H1 (cell line): ENCODE measurements at regions not wholly inside any gene's neighbourhood (a gene's known extent, or its start where the extent isn't known, plus 50 kb on each side); places are given as distances from the start of the nearest gene placed in this dataset.

ENCODE experiments used
- CTCF ChIA-PET: fragments of 300-600 bp; sonication (Branson Sonifier 250); formaldehyde crosslinking; loops from one replicate; lab custom pipeline; 2021; ENCODE audit not compliant: partially characterized antibody; lab: Charles Lee
- POLR2A ChIA-PET: fragments of 300-600 bp; sonication (Branson Sonifier 250); formaldehyde crosslinking; loops from one replicate; lab custom pipeline; 2021; ENCODE audit warnings: inconsistent platforms; ENCODE audit not compliant: partially characterized antibody; lab: Charles Lee
- DNase-seq, 2 experiments: peaks; one replicate each; pipeline versions ENCODE4 v3.0.0 to v3.0.0-alpha.2; 2010 to 2022; ENCODE audit warnings: low spot score in 2 of 2, low read depth in 1 of 2, mixed read lengths in 1 of 2
- FAIRE-seq: peaks from 2 replicates; lab custom pipeline; 2011; peaks lifted over from hg19 to GRCh38; lab: Jason Lieb, UNC
- H2AFZ ChIP-seq: 2 replicates; pipeline ENCODE4 v1.8.1; 2012; ENCODE audit warnings: low read length, inconsistent platforms
- H2AK5ac ChIP-seq: 2 replicates; pipeline ENCODE4 v1.6.1; 2013; ENCODE audit warnings: low read depth, low read length
- H2BK120ac ChIP-seq: replicated peaks from 2 replicates; pipeline ENCODE3; 2013; ENCODE audit warnings: low read depth, low read length, inconsistent platforms
- H2BK12ac ChIP-seq: 2 replicates; pipeline ENCODE4 v1.6.1; 2013; ENCODE audit warnings: low read depth, low read length
- H2BK15ac ChIP-seq: 2 replicates; pipeline ENCODE4 v1.6.1; 2013; ENCODE audit warnings: low read length
- H2BK20ac ChIP-seq: 2 replicates; pipeline ENCODE4 v1.6.1; 2013; ENCODE audit warnings: low read length
- H2BK5ac ChIP-seq: 2 replicates; pipeline ENCODE4 v1.6.1; 2013; ENCODE audit warnings: low read depth, low read length
- H3K14ac ChIP-seq: 2 replicates; pipeline ENCODE4 v1.6.1; 2013; ENCODE audit warnings: inconsistent platforms; ENCODE audit not compliant: insufficient read length
- H3K18ac ChIP-seq: 2 replicates; pipeline ENCODE4 v1.6.1; 2013; ENCODE audit warnings: low read length; ENCODE audit errors: extremely low read depth
- H3K23ac ChIP-seq: 2 replicates; pipeline ENCODE4 v1.6.1; 2013; ENCODE audit warnings: inconsistent platforms; ENCODE audit not compliant: insufficient read length
- H3K23me2 ChIP-seq: 2 replicates; pipeline ENCODE4 v1.6.1; 2013; ENCODE audit warnings: low read depth, low read length
- H3K27ac ChIP-seq: 2 replicates; pipeline ENCODE4 v1.6.1; 2011; ENCODE audit warnings: low read depth, low read length, inconsistent platforms
- H3K27me3 ChIP-seq, 4 experiments: replicated peaks in 1 of 4; 1 replicate in 1 of 4; 2 replicates in 3 of 4; pipeline versions ENCODE4 v1.6.1 to v1.8.1; 2011 to 2013; ENCODE audit warnings: low read length in 3 of 4, mild to moderate bottlenecking in 3 of 4, inconsistent platforms in 2 of 4, mixed read lengths in 2 of 4, moderate library complexity in 1 of 4; ENCODE audit not compliant: control insufficient read depth in 3 of 4, insufficient read depth in 3 of 4; ENCODE audit errors: extremely low read depth in 1 of 4
- H3K36me3 ChIP-seq, 4 experiments: 2 replicates each; pipeline versions ENCODE4 v1.6.1 to v1.8.1; 2011 to 2013; ENCODE audit warnings: mild to moderate bottlenecking in 4 of 4, low read length in 3 of 4, moderate library complexity in 2 of 4, control low read depth in 1 of 4, inconsistent platforms in 1 of 4; ENCODE audit not compliant: insufficient read depth in 4 of 4, control insufficient read depth in 2 of 4
- H3K4ac ChIP-seq: replicated peaks from 2 replicates; pipeline ENCODE3; 2013; ENCODE audit warnings: low read length, low read depth, mixed read lengths, inconsistent platforms; ENCODE audit not compliant: insufficient read length
- H3K4me1 ChIP-seq, 4 experiments: replicated peaks in 1 of 4; 1 replicate in 1 of 4; 2 replicates in 3 of 4; pipeline versions ENCODE4 v1.6.1 to v1.8.1; 2011 to 2013; ENCODE audit warnings: low read length in 3 of 4, inconsistent platforms in 2 of 4, mixed read lengths in 1 of 4; ENCODE audit not compliant: insufficient read depth in 4 of 4, control insufficient read depth in 3 of 4
- H3K4me2 ChIP-seq, 2 experiments: 2 replicates each; pipeline versions ENCODE4 v1.6.1 to v1.8.1; 2011 to 2013; ENCODE audit warnings: low read depth in 2 of 2, low read length in 2 of 2, control low read depth in 1 of 2, inconsistent platforms in 1 of 2, mild to moderate bottlenecking in 1 of 2; ENCODE audit not compliant: insufficient read depth in 1 of 2
- H3K4me3 ChIP-seq, 4 experiments: fragments of 200-600, 300-600 bp in 1 of 4; sonication (generic), shearing (Covaris generic), sonication (Bioruptor Twin) in 1 of 4; 2 replicates each; pipeline versions ENCODE4 v1.5.1 to v1.8.1; 2011 to 2016; ENCODE audit warnings: low read length in 4 of 4, low read depth in 3 of 4, control low read depth in 2 of 4, inconsistent platforms in 2 of 4, mild to moderate bottlenecking in 2 of 4, mixed read lengths in 1 of 4, moderate library complexity in 1 of 4; ENCODE audit not compliant: insufficient read depth in 2 of 4; ENCODE audit errors: extremely low read depth in 1 of 4
- H3K56ac ChIP-seq: replicated peaks from 2 replicates; pipeline ENCODE3; 2013; ENCODE audit warnings: low read depth, mild to moderate bottlenecking, mixed read lengths, low read length, inconsistent platforms; ENCODE audit not compliant: insufficient read length
- H3K79me1 ChIP-seq: 2 replicates; pipeline ENCODE4 v1.6.1; 2013; ENCODE audit warnings: low read depth, low read length, control low read depth
- H3K79me2 ChIP-seq, 2 experiments: 2 replicates each; pipeline versions ENCODE4 v1.6.1 to v1.8.1; 2012 to 2013; ENCODE audit warnings: low read length in 2 of 2, mild to moderate bottlenecking in 2 of 2, inconsistent platforms in 1 of 2; ENCODE audit not compliant: insufficient read depth in 2 of 2, control insufficient read depth in 1 of 2
- H3K9ac ChIP-seq, 4 experiments: replicated peaks in 1 of 4; 1 replicate in 1 of 4; 2 replicates in 3 of 4; pipeline versions ENCODE4 v1.6.1 to v1.8.1; 2011 to 2013; ENCODE audit warnings: low read depth in 3 of 4, low read length in 3 of 4, control low read depth in 2 of 4, mild to moderate bottlenecking in 2 of 4, moderate library complexity in 2 of 4, inconsistent platforms in 1 of 4; ENCODE audit errors: extremely low read depth in 1 of 4
- H3K9me3 ChIP-seq, 2 experiments: 2 replicates each; pipeline versions ENCODE4 v1.6.1 to v1.8.1; 2012 to 2013; ENCODE audit warnings: mild to moderate bottlenecking in 2 of 2, moderate library complexity in 2 of 2, control low read depth in 1 of 2, inconsistent platforms in 1 of 2, low read depth in 1 of 2, low read length in 1 of 2, mixed read lengths in 1 of 2; ENCODE audit not compliant: insufficient read depth in 2 of 2
- H4K20me1 ChIP-seq, 2 experiments: replicated peaks in 1 of 2; 2 replicates each; pipeline versions ENCODE3 to v1.8.1; 2011 to 2013; ENCODE audit warnings: inconsistent platforms in 2 of 2, low read length in 2 of 2, mild to moderate bottlenecking in 1 of 2; ENCODE audit not compliant: insufficient read depth in 2 of 2, control insufficient read depth in 1 of 2
- H4K5ac ChIP-seq: 2 replicates; pipeline ENCODE4 v1.6.1; 2013; ENCODE audit warnings: low read length, low read depth, mixed read lengths, inconsistent platforms; ENCODE audit not compliant: insufficient read length
- H4K8ac ChIP-seq: 2 replicates; pipeline ENCODE4 v1.8.0; 2013; ENCODE audit warnings: mild to moderate bottlenecking, moderate library complexity, low read length, inconsistent platforms; ENCODE audit not compliant: insufficient read depth; ENCODE audit errors: extremely low read depth
- H4K91ac ChIP-seq: replicated peaks from 2 replicates; pipeline ENCODE3; 2013; ENCODE audit warnings: low read length, mixed read lengths, inconsistent platforms; ENCODE audit not compliant: insufficient read length
- ATF3 ChIP-seq: IDR thresholded peaks from 2 replicates; pipeline ENCODE4 v1.6.1; 2011; ENCODE audit warnings: low read depth, mild to moderate bottlenecking, low read length; ENCODE audit not compliant: insufficient read depth
- CBX8 ChIP-seq: fragments of 300-800, 300-1000 bp; sonication (generic); IDR thresholded peaks from 2 replicates; pipeline ENCODE4 v1.7.1; 2016; ENCODE audit warnings: low read depth, low read length, borderline replicate concordance
- EGR1 ChIP-seq: IDR thresholded peaks from 2 replicates; pipeline ENCODE4 v1.6.1; 2011; ENCODE audit warnings: low read depth, low read length, borderline replicate concordance
- HDAC2 ChIP-seq, 2 experiments: fragments of 300-600 bp in 1 of 2; sonication (generic) in 1 of 2; IDR thresholded peaks; 2 replicates each; pipeline ENCODE4 v1.6.1; 2011 to 2012; ENCODE audit warnings: low read depth in 2 of 2, low read length in 2 of 2, mild to moderate bottlenecking in 2 of 2, moderate library complexity in 2 of 2, borderline replicate concordance in 1 of 2, inconsistent platforms in 1 of 2
- WGBS, 2 experiments: shearing (Covaris generic) in 1 of 2; methylation state at CpG; one replicate each; pipeline versions ENCODE4 v1.1.6 to v1.1.7; 2013 to 2015; ENCODE audit warnings: low lambda C conversion rate in 2 of 2, mixed read lengths in 2 of 2, inconsistent platforms in 1 of 2, low coverage in 1 of 2, missing lambda C conversion rate in 1 of 2; ENCODE audit not compliant: insufficient replicate concordance in 2 of 2, insufficient coverage in 1 of 2, insufficient read length in 1 of 2; ENCODE audit errors: extremely low coverage in 1 of 2, missing lambda C conversion rate in 1 of 2; 5-methylcytosine and 5-hydroxymethylcytosine counted together

DNA sequence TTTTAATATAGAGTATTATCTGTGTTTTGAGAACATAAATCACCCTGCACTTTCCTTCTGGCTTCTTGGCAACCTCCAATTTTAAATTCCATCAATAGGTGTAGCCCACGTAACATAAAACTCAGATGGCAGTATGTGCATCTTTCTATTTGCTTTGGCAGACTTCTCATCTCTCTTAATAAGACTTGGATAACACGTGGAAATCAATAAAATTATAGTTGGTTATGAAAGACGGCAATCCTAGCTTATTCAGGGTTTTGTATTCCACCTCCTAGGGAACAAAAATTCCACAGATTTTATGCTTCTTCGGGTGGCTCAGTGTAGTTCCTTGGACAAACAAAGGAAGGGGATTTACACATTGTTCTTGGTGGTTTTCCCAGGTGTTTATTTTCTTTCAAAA is 299.3 kb downstream of the RND3 start:
- no peak overlapping the region for H2AK5ac ChIP-seq
- no peaks in the 10 kb centered on the region for H3K79me1 ChIP-seq
- H2AFZ ChIP-seq, result no peak overlapping the region
- H2BK120ac ChIP-seq, result no peak overlapping the region
- H2BK12ac ChIP-seq, result no peak overlapping the region
- H3K23ac ChIP-seq, result no peak overlapping the region
- no peak overlapping the region for H3K4me2 ChIP-seq
- H3K14ac ChIP-seq, result no peak overlapping the region
- no peaks in the 10 kb centered on the region; a peak in 1 of 7 replicates for H3K4me1 ChIP-seq
- no peaks in the 10 kb centered on the region for H3K36me3 ChIP-seq
- no peak overlapping the region for H2BK20ac ChIP-seq
- H4K20me1 ChIP-seq, result no peaks in the 10 kb centered on the region
- FAIRE-seq, result no peak
- no peaks in the 10 kb centered on the region for H3K9me3 ChIP-seq
- no peak overlapping the region for H3K18ac ChIP-seq
- H4K8ac ChIP-seq, result no peak overlapping the region
- H3K27ac ChIP-seq, result no peak overlapping the region
- no peak overlapping the region for H3K9ac ChIP-seq
- no peak overlapping the region for H3K4ac ChIP-seq
- TF ChIP-seq HDAC2 (IDR thresholded peaks at IDR 0.05; ENCODE audit: borderline replicate concordance in 1 of 2, low read depth in 2 of 2, low read length in 2 of 2), result no peak
- no peak for TF ChIP-seq CBX8
- TF ChIP-seq ATF3, result no peak
- no peak for TF ChIP-seq EGR1
- no peaks in the 10 kb centered on the region for H3K27me3 ChIP-seq
- H2BK15ac ChIP-seq, result no peak overlapping the region
- no peaks in the 10 kb centered on the region; the same call in 1 of the 2 replicates for H3K23me2 ChIP-seq
- H4K5ac ChIP-seq, result no peak overlapping the region
- DNase-seq, result no peak
- H2BK5ac ChIP-seq, result no peak overlapping the region
- ChIA-PET CTCF (no interaction called here), POLR2A (no interaction called here)
- 70% methylated on average over 4 of the region's 4 CpGs; no CpG with 5 or more reads in 1 of the 2 experiments for WGBS, 2 experiments
- no peak overlapping the region for H4K91ac ChIP-seq
- H3K56ac ChIP-seq, result no peak overlapping the region
- H3K79me2 ChIP-seq, result no peaks in the 10 kb centered on the region
- no peak overlapping the region for H3K4me3 ChIP-seq
